ENCODE measurements at regions not wholly inside any gene's neighbourhood (a gene's known extent, or its start where the extent isn't known, plus 50 kb on each side); places are given as distances from the start of the nearest gene placed in this dataset.

GRCh38 chr3:163582967-163583366 is 1495.3 kb downstream of the SI start:
- CTCF ChIA-PET, result no interaction called here
- Histone ChIP-seq H3K27me3 (ENCODE audit: control insufficient read depth in 2 of 2, insufficient read depth in 2 of 2, low read length in 2 of 2) (no peaks in the 10 kb centered on the region), H3K79me2 (ENCODE audit: control insufficient read depth, insufficient read depth, low read length) (no peaks in the 10 kb centered on the region), H3K9me1 (replicated peaks; ENCODE audit: control insufficient read depth, extremely low read depth, insufficient read depth, low read length) (no peaks in the 10 kb centered on the region), H3K4me2 (ENCODE audit: insufficient read depth, low read length) (no peak overlapping the region), H3K4me1 (ENCODE audit: control insufficient read depth, extremely low read depth, insufficient read depth, low read length) (no peaks in the 10 kb centered on the region), H3K9ac (replicated peaks; ENCODE audit: extremely low read depth, insufficient read depth, low read length) (no peak overlapping the region), H4K20me1 (replicated peaks; ENCODE audit: control insufficient read depth, extremely low read depth, insufficient read depth, low read length) (no peaks in the 10 kb centered on the region), H2AFZ (ENCODE audit: low read depth, low read length) (no peak overlapping the region), H3K27ac (ENCODE audit: insufficient read depth, low read depth, low read length) (no peak overlapping the region), H3K36me3 (ENCODE audit: control insufficient read depth in 2 of 2, extremely low read depth in 1 of 2, insufficient read depth in 2 of 2, low read length in 2 of 2) (no peaks in the 10 kb centered on the region), H3K9me3 (replicated peaks; ENCODE audit: control insufficient read depth, insufficient read depth, low read length) (peaks cover 3% of the 10 kb centered on the region), H3K4me3 (replicated peaks in 1 of 3; ENCODE audit: insufficient read depth in 1 of 3, low read depth in 1 of 3, low read length in 3 of 3) (no peak overlapping the region)
- no peak for FAIRE-seq
- dilution Hi-C loops (cut with MboI; ENCODE audit: extremely low pct_ligation_motif_present, low sequenced_read_pairs), result no loop called here
- POLR2A ChIA-PET, result no interaction called here
- intact Hi-C loops (cut with micrococcal nuclease), result no loop called here
- no peak for DNase-seq (ENCODE audit: low read depth, low spot score)
- no peak for TF ChIP-seq MAX (IDR thresholded peaks at IDR 0.05; ENCODE audit: insufficient read depth, insufficient read length)
- no peak for TF ChIP-seq CTCF (IDR thresholded peaks at IDR 0.05; ENCODE audit: extremely low read depth in 1 of 2, insufficient read depth in 1 of 2, low read depth in 1 of 2, low read length in 2 of 2)
- BruUV-seq (replicated peaks), result no TSS peak

- DNase-seq (ENCODE audit: low read depth, low spot score) (no peak), FAIRE-seq (no peak)
- CTCF ChIA-PET, result no interaction called here
- H3K4me3 ChIP-seq (replicated peaks in 1 of 3; ENCODE audit: insufficient read depth in 1 of 3, low read depth in 1 of 3, low read length in 3 of 3), result no peak overlapping the region
- H3K4me1 ChIP-seq (ENCODE audit: control insufficient read depth, extremely low read depth, insufficient read depth, low read length), result no peaks in the 10 kb centered on the region
- BruUV-seq (replicated peaks), result no TSS peak
- no peaks in the 10 kb centered on the region for H3K9me1 ChIP-seq (replicated peaks; ENCODE audit: control insufficient read depth, extremely low read depth, insufficient read depth, low read length)
- no peaks in the 10 kb centered on the region for H3K27me3 ChIP-seq (ENCODE audit: control insufficient read depth in 2 of 2, insufficient read depth in 2 of 2, low read length in 2 of 2)
- no peak for TF ChIP-seq CTCF (IDR thresholded peaks at IDR 0.05; ENCODE audit: extremely low read depth in 1 of 2, insufficient read depth in 1 of 2, low read depth in 1 of 2, low read length in 2 of 2)
- TF ChIP-seq JUN (IDR thresholded peaks at IDR 0.05; ENCODE audit: borderline replicate concordance, insufficient read depth, insufficient read length, low read depth), result no peak
- no peak for TF ChIP-seq POLR2AphosphoS5 (IDR thresholded peaks at IDR 0.05; ENCODE audit: insufficient read depth, low read depth, low read length)
- TF ChIP-seq GATA2 (IDR thresholded peaks at IDR 0.05; ENCODE audit: insufficient read depth, insufficient read length, low read depth, low read length), result no peak
- H3K4me2 ChIP-seq (ENCODE audit: insufficient read depth, low read length), result no peak overlapping the region
- no peak overlapping the region for H3K9ac ChIP-seq (replicated peaks; ENCODE audit: extremely low read depth, insufficient read depth, low read length)
- dilution Hi-C loops (cut with MboI; ENCODE audit: extremely low pct_ligation_motif_present, low sequenced_read_pairs), result no loop called here
- H2AFZ ChIP-seq (ENCODE audit: low read depth, low read length), result no peak overlapping the region
- H3K27ac ChIP-seq (ENCODE audit: insufficient read depth, low read depth, low read length), result no peak overlapping the region
- no peaks in the 10 kb centered on the region for H4K20me1 ChIP-seq (replicated peaks; ENCODE audit: control insufficient read depth, extremely low read depth, insufficient read depth, low read length)
- H3K9me3 ChIP-seq (replicated peaks; ENCODE audit: control insufficient read depth, insufficient read depth, low read length), result peaks cover 2% of the 10 kb centered on the region
- H3K36me3 ChIP-seq (ENCODE audit: control insufficient read depth in 2 of 2, extremely low read depth in 1 of 2, insufficient read depth in 2 of 2, low read length in 2 of 2), result no peaks in the 10 kb centered on the region
- H3K79me2 ChIP-seq (ENCODE audit: control insufficient read depth, insufficient read depth, low read length), result no peaks in the 10 kb centered on the region
- POLR2A ChIA-PET, result no interaction called here
- intact Hi-C loops (cut with micrococcal nuclease), result no loop called here
These were observed 1501.0 kb downstream of the SI start for GRCh38 chr3:163577271-163577670.

Measured in endothelial cell of umbilical vein (primary cell).